Neural progenitor cell (in vitro differentiated cells): ENCODE measurements at regions not wholly inside any gene's neighbourhood (a gene's known extent, or its start where the extent isn't known, plus 50 kb on each side); places are given as distances from the start of the nearest gene placed in this dataset.

Source experiments
- EZH2 ChIP-seq: fragments of 200-600 bp; sonication (generic); IDR thresholded peaks from 2 replicates; pipeline ENCODE4 v1.6.1; 2017; ENCODE audit warnings: antibody characterized with exemption, mild to moderate bottlenecking, moderate library complexity
- TF ChIP-seq, protein P1 (sequence below): fragments of 200-600 bp; sonication (generic); IDR thresholded peaks from 2 replicates; pipeline ENCODE4 v1.5.1; 2017; ENCODE audit warnings: antibody characterized with exemption, mild to moderate bottlenecking

DNA sequence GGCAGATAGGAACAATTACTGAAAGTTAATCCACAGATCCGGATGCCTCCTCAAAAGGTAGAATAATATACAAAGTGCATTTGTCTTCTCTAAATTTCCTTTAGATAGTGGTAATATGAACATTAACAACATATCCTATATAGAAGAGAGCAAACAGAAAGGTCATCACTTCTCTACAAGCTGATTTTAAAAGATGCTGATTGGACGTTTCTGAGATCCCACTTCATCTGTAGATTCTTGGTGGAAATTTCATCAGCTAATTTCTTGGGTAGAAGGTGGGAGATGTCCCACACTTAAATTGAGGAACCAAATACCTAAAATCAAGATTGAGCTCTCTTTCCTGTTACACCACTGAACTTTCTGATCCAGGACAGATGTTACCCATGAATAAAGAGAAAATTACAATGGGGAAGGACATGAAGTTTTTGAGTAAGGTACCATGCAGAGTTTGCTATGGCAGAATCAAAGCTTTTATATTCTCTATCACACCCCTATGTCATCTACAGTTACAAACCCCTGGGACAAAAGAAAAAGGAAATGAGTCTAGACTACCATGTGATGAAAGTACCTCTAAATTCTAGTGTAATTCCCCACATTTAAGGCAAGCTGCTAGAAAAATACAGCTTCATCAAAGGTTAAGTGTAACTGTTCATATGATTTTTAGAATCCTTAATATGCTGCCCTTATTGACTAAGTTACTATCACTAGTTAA, 189.2 kb upstream of the SETMAR start:
- TF ChIP-seq, protein P1, sequence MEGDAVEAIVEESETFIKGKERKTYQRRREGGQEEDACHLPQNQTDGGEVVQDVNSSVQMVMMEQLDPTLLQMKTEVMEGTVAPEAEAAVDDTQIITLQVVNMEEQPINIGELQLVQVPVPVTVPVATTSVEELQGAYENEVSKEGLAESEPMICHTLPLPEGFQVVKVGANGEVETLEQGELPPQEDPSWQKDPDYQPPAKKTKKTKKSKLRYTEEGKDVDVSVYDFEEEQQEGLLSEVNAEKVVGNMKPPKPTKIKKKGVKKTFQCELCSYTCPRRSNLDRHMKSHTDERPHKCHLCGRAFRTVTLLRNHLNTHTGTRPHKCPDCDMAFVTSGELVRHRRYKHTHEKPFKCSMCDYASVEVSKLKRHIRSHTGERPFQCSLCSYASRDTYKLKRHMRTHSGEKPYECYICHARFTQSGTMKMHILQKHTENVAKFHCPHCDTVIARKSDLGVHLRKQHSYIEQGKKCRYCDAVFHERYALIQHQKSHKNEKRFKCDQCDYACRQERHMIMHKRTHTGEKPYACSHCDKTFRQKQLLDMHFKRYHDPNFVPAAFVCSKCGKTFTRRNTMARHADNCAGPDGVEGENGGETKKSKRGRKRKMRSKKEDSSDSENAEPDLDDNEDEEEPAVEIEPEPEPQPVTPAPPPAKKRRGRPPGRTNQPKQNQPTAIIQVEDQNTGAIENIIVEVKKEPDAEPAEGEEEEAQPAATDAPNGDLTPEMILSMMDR = no peak
- no peak for TF ChIP-seq EZH2
